Keratinocyte (primary cell): ENCODE measurements at regions not wholly inside any gene's neighbourhood (a gene's known extent, or its start where the extent isn't known, plus 50 kb on each side); places are given as distances from the start of the nearest gene placed in this dataset.

Source experiments
- CTCF ChIP-seq, 3 experiments: IDR thresholded peaks in 1 of 3; conservative IDR thresholded peaks in 1 of 3; optimal IDR thresholded peaks in 1 of 3; 2 replicates in 2 of 3; 3 replicates in 1 of 3; pipeline versions ENCODE3 to v1.5.1; 2011; ENCODE audit warnings: low read length in 3 of 3, mild to moderate bottlenecking in 3 of 3, moderate library complexity in 2 of 3, control low read depth in 1 of 3, inconsistent platforms in 1 of 3; ENCODE audit not compliant: insufficient read depth in 2 of 3; ENCODE audit errors: extremely low read depth in 1 of 3
- EZH2 ChIP-seq: IDR thresholded peaks from one replicate; pipeline ENCODE4 v1.6.1; 2012; ENCODE audit warnings: inconsistent platforms, mild to moderate bottlenecking, low read length, moderate library complexity

- TF ChIP-seq CTCF (optimal IDR thresholded peaks at IDR 0.05 in 1 of 3, IDR thresholded peaks at IDR 0.05 in 1 of 3, conservative IDR thresholded peaks at IDR 0.05 in 1 of 3; ENCODE audit: extremely low read depth in 1 of 3, insufficient read depth in 2 of 3, low read length in 3 of 3) = no peak
- no peak for TF ChIP-seq EZH2
Observed at GRCh38 chr2:16100006-16100405, 159.7 kb downstream of the MYCN start.
